T-cell (primary cell): ENCODE measurements at regions not wholly inside any gene's neighbourhood (a gene's known extent, or its start where the extent isn't known, plus 50 kb on each side); places are given as distances from the start of the nearest gene placed in this dataset.

ENCODE experiments used
- ATAC-seq, 4 experiments: fragments of 200-7000 bp in 3 of 4; fragments of 150-1000 bp in 1 of 4; cut with Tn5 transposase; replicated peaks in 1 of 4; 1 replicate in 3 of 4; 2 replicates in 1 of 4; pipeline ENCODE4 v1.10.0; 2021; ENCODE audit warnings: moderate library complexity in 3 of 4, mild to moderate bottlenecking in 2 of 4, moderate number of reproducible peaks in 1 of 4
- CTCF ChIA-PET, 2 donors: fragments of 300-600 bp; sonication (Branson Sonifier 250); formaldehyde crosslinking; loops; one replicate each; lab custom pipeline; 2022; ENCODE audit warnings: antibody characterized with exemption in 2 of 2; lab: Charles Lee
- POLR2A ChIA-PET, 2 donors: fragments of 300-600 bp; sonication (Branson Sonifier 250); formaldehyde crosslinking; loops; one replicate each; lab custom pipeline; 2022; ENCODE audit warnings: antibody characterized with exemption in 2 of 2; lab: Charles Lee
- DNase-seq, 35 experiments: peaks; one replicate each; pipeline versions ENCODE4 v3.0.0 to v3.0.0-alpha.2; 2013 to 2023
- H3K27ac ChIP-seq: one replicate; pipeline ENCODE4 v1.5.1; 2013; ENCODE audit warnings: low read length
- H3K27me3 ChIP-seq, 2 experiments: replicated peaks in 1 of 2; 1 replicate in 1 of 2; 2 replicates in 1 of 2; pipeline versions ENCODE4 v1.6.1 to v1.7.0; 2013; ENCODE audit warnings: low read length in 1 of 2, mixed read lengths in 1 of 2; ENCODE audit not compliant: control insufficient read depth in 2 of 2, insufficient read depth in 2 of 2; ENCODE audit errors: extremely low read depth in 1 of 2
- H3K36me3 ChIP-seq, 2 donors: 1 replicate in 1 of 2; 2 replicates in 1 of 2; pipeline versions ENCODE4 v1.6.1 to v1.7.0; 2013; ENCODE audit warnings: low read length in 1 of 2; ENCODE audit not compliant: control insufficient read depth in 2 of 2, insufficient read depth in 1 of 2; ENCODE audit errors: extremely low read depth in 1 of 2
- H3K4me1 ChIP-seq, 2 experiments: 1 replicate in 1 of 2; 2 replicates in 1 of 2; pipeline versions ENCODE4 v1.6.1 to v1.7.0; 2013; ENCODE audit warnings: low read length in 2 of 2, mixed read lengths in 1 of 2; ENCODE audit not compliant: insufficient read depth in 2 of 2, control insufficient read depth in 1 of 2; ENCODE audit errors: extremely low read depth in 1 of 2
- H3K4me3 ChIP-seq, 2 donors: 1 replicate in 1 of 2; 2 replicates in 1 of 2; pipeline versions ENCODE4 v1.5.1 to v1.7.0; 2013; ENCODE audit warnings: mild to moderate bottlenecking in 2 of 2, low read length in 1 of 2, moderate library complexity in 1 of 2; ENCODE audit not compliant: control insufficient read depth in 1 of 2; ENCODE audit errors: extremely low read depth in 1 of 2
- H3K9me3 ChIP-seq: 2 replicates; pipeline ENCODE4 v1.7.0; 2013
- H3K27ac Mint-ChIP-seq, 2 donors: one replicate each; pipeline ENCODE4 v1.8.0; 2020 to 2021; ENCODE audit warnings: mild to moderate bottlenecking in 2 of 2, mixed read lengths in 2 of 2
- H3K27me3 Mint-ChIP-seq, 2 donors: one replicate each; pipeline ENCODE4 v1.8.0; 2021 to 2022; ENCODE audit warnings: mixed read lengths in 2 of 2
- H3K36me3 Mint-ChIP-seq: one replicate; pipeline ENCODE4 v1.8.0; 2021; ENCODE audit warnings: mixed read lengths
- H3K4me1 Mint-ChIP-seq, 3 donors: one replicate each; pipeline ENCODE4 v1.8.0; 2020 to 2022; ENCODE audit warnings: mixed read lengths in 3 of 3, mild to moderate bottlenecking in 1 of 3
- H3K4me3 Mint-ChIP-seq, 3 donors: one replicate each; pipeline ENCODE4 v1.8.0; 2020 to 2022; ENCODE audit warnings: mild to moderate bottlenecking in 3 of 3, mixed read lengths in 3 of 3, moderate library complexity in 3 of 3
- H3K9me3 Mint-ChIP-seq, 3 donors: one replicate each; pipeline ENCODE4 v1.8.0; 2020 to 2022; ENCODE audit warnings: mixed read lengths in 3 of 3
- whole genome bisulfite sequencing: methylation state at CpG from one replicate; pipeline ENCODE4 v1.1.5; 2013; ENCODE audit warnings: missing lambda C conversion rate; ENCODE audit not compliant: insufficient coverage; 5-methylcytosine and 5-hydroxymethylcytosine counted together

DNA sequence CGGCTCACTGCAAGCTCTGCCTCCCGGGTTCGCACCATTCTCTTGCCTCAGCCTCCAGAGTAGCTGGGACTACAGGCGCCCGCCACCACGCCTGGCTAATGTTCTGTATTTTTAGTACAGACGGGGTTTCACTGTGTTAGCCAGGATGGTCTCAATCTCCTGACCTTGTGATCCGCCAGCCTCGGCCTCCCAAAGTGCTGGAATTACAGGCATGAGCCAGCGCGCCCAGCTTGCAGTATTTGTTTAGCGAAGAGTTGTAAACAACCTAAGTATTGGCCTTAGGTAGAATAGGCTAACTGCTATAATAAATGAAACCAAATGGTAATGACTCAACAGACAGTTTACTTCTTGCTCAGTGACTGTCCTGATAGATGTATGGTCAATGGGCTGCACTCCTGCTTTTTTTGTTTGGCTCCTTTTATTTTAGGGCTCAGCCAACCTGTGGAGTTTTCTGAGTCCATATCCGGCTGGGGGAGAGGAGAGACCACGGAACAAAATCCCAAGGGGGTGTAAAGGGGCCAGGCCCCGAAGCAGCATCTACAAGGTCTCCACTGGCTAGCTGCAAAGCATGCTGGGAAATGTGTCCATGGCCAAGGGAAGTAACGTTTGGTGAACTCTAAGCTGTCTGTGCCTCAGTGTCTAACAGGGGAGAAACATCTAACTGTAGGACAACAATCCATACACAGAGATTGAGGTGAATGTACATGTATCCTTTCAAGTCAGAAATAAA is 841.0 kb upstream of the ID2 start:
- Histone ChIP-seq H3K27me3 (no peaks in the 10 kb centered on the region), H3K27ac (no peak overlapping the region), H3K9me3 (no peaks in the 10 kb centered on the region), H3K4me1 (peaks cover 0 to 2% of the 10 kb centered on the region in 2 experiments), H3K36me3 (no peaks in the 10 kb centered on the region), H3K4me3 (no peak overlapping the region)
- 100% methylated on average over 6 of the region's 16 CpGs for WGBS
- CTCF ChIA-PET = no interaction called here
- DNase-seq (no peak), ATAC-seq (no peak)
- Mint-ChIP-seq H3K4me1 (peaks cover 4 to 9% (median 6%) of the 10 kb centered on the region in 3 donors), H3K9me3 (peaks cover 0 to 2% (median 0%) of the 10 kb centered on the region in 3 donors), H3K36me3 (no peaks in the 10 kb centered on the region), H3K4me3 (no peak overlapping the region), H3K27me3 (peaks cover 0 to 2% of the 10 kb centered on the region in 2 donors), H3K27ac (no peak overlapping the region)
- POLR2A ChIA-PET = no interaction called here

GRCh38 chr2:7841751-7842150 is 840.1 kb upstream of the ID2 start:
- no peak overlapping the region for H3K27ac Mint-ChIP-seq
- Histone ChIP-seq H3K4me1 (no peaks in the 10 kb centered on the region), H3K36me3 (no peaks in the 10 kb centered on the region), H3K27me3 (no peaks in the 10 kb centered on the region), H3K27ac (no peak overlapping the region), H3K9me3 (no peaks in the 10 kb centered on the region), H3K4me3 (no peak overlapping the region)
- CTCF ChIA-PET = no interaction called here
- no peak for DNase-seq
- peaks cover 0 to 2% (median 0%) of the 10 kb centered on the region in 3 donors for H3K9me3 Mint-ChIP-seq
- no peak for ATAC-seq
- H3K27me3 Mint-ChIP-seq = no peaks in the 10 kb centered on the region
- H3K4me3 Mint-ChIP-seq = no peak overlapping the region
- H3K4me1 Mint-ChIP-seq = peaks cover 0 to 2% (median 2%) of the 10 kb centered on the region in 3 donors
- POLR2A ChIA-PET = no interaction called here
- no peaks in the 10 kb centered on the region for H3K36me3 Mint-ChIP-seq
- 71% methylated on average over 2 of the region's 2 CpGs for WGBS

DNA sequence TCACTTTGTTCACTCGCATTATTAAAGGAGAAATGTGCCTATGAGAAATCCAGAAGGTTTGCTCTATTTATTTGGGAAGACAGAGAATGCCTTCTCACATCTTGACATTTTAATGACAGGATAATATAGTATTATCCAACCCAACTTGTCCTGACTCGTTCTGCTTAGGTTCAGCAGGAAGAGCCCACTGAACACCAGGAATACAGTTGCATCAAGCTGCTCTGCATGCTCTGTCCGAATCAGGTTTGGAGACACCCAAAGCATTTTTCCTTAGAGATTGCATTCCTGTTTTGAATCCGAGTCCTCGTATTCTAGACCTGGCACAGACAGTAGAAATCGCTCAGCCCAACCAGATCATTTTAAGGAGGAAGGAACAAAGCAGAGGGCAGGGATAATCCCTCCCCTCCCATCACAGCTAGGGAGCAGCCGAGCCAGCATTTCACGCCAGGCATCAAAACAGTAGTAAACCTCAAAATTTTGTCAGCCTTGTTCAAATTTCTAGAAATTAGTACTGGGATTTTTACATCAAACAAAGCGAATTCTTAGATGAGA is 837.4 kb upstream of the ID2 start:
- CTCF ChIA-PET = no interaction called here
- H3K4me3 Mint-ChIP-seq = no peak overlapping the region
- no peaks in the 10 kb centered on the region for H3K36me3 Mint-ChIP-seq
- H3K4me1 Mint-ChIP-seq = peaks cover 7 to 14% (median 9%) of the 10 kb centered on the region in 3 donors
- Histone ChIP-seq H3K4me1 (no peaks in the 10 kb centered on the region), H3K27ac (no peak overlapping the region), H3K4me3 (no peak overlapping the region), H3K36me3 (no peaks in the 10 kb centered on the region), H3K9me3 (no peaks in the 10 kb centered on the region), H3K27me3 (no peaks in the 10 kb centered on the region)
- no peak overlapping the region for H3K27ac Mint-ChIP-seq
- H3K27me3 Mint-ChIP-seq = no peaks in the 10 kb centered on the region
- WGBS = 68% methylated on average over 5 of the region's 9 CpGs
- ATAC-seq (no peak), DNase-seq (no peak)
- H3K9me3 Mint-ChIP-seq = peaks cover 0 to 2% (median 0%) of the 10 kb centered on the region in 3 donors
- POLR2A ChIA-PET = interaction anchor here in 1 of 2 donors (1.0 kb wide), 1 partner anchor 119 kb away, joined by 3 read pairs; no protein-coding TSS in a partner anchor

- no peaks in the 10 kb centered on the region for H3K27me3 Mint-ChIP-seq
- no peaks in the 10 kb centered on the region for H3K36me3 Mint-ChIP-seq
- no peak overlapping the region for H3K27ac ChIP-seq
- H3K36me3 ChIP-seq = no peaks in the 10 kb centered on the region
- ChIA-PET POLR2A (interaction anchor here in 1 of 2 donors (1.0 kb wide), 1 partner anchor 120 kb away, joined by 3 read pairs; no protein-coding TSS in a partner anchor), CTCF (no interaction called here)
- no peak overlapping the region for H3K4me3 ChIP-seq
- ATAC-seq = no peak
- H3K4me3 Mint-ChIP-seq = no peak overlapping the region
- no CpG with 5 or more reads among the region's 2 CpGs for WGBS
- no peaks in the 10 kb centered on the region for H3K4me1 ChIP-seq
- no peaks in the 10 kb centered on the region for H3K9me3 ChIP-seq
- H3K27ac Mint-ChIP-seq = no peak overlapping the region
- no peaks in the 10 kb centered on the region for H3K27me3 ChIP-seq
- H3K4me1 Mint-ChIP-seq = peaks cover 7 to 14% (median 9%) of the 10 kb centered on the region in 3 donors
- DNase-seq = no peak
- peaks cover 0 to 2% (median 0%) of the 10 kb centered on the region in 3 donors for H3K9me3 Mint-ChIP-seq
Observed at GRCh38 chr2:7845332-7845731, 836.5 kb upstream of the ID2 start.

GRCh38 chr2:7846607-7847006 is 835.2 kb upstream of the ID2 start:
- WGBS = 89% methylated on average over 2 of the region's 5 CpGs
- ATAC-seq (no peak), DNase-seq (no peak)
- Mint-ChIP-seq H3K36me3 (no peaks in the 10 kb centered on the region), H3K27me3 (no peaks in the 10 kb centered on the region), H3K4me3 (no peak overlapping the region), H3K9me3 (no peaks in the 10 kb centered on the region), H3K27ac (no peak overlapping the region), H3K4me1 (peaks cover 7 to 14% (median 9%) of the 10 kb centered on the region in 3 donors)
- Histone ChIP-seq H3K27me3 (no peaks in the 10 kb centered on the region), H3K4me1 (no peaks in the 10 kb centered on the region), H3K4me3 (no peak overlapping the region), H3K9me3 (no peaks in the 10 kb centered on the region), H3K36me3 (no peaks in the 10 kb centered on the region), H3K27ac (no peak overlapping the region)
- CTCF ChIA-PET = interaction anchor here in 1 of 2 donors (0.7 kb wide), 1 partner anchor 35 kb away, joined by 3 read pairs; no protein-coding TSS in a partner anchor
- POLR2A ChIA-PET = interaction anchor here in 1 of 2 donors (0.6 kb wide), 1 partner anchor 636 kb away, joined by 3 read pairs; no protein-coding TSS in a partner anchor

DNA sequence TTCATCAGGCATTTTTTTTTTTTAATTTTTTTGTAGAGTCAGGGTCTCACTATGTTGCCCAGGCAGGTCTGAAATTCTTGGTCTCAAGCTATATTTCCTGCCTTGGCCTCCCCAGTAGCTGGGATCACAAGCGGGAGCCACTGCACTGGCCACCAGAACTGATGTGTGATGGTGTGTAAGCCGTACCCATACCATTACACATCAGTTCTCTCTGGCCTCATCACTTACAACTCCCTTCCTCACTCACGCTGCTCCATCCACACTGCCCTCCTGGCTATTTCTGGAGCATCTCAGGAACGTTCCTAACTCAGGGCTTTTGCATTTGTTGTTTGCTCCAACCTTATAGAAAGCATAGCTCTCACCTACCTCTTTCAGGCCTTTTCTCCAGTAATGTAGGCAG is 834.5 kb upstream of the ID2 start:
- Histone ChIP-seq H3K4me3 (no peak overlapping the region), H3K4me1 (no peaks in the 10 kb centered on the region), H3K27me3 (peaks cover 0 to 2% of the 10 kb centered on the region in 2 experiments), H3K9me3 (no peaks in the 10 kb centered on the region), H3K27ac (no peak overlapping the region), H3K36me3 (no peaks in the 10 kb centered on the region)
- Mint-ChIP-seq H3K27ac (no peak overlapping the region), H3K4me1 (peaks cover 6 to 11% (median 7%) of the 10 kb centered on the region in 3 donors), H3K4me3 (no peak overlapping the region), H3K27me3 (no peaks in the 10 kb centered on the region), H3K9me3 (no peaks in the 10 kb centered on the region), H3K36me3 (no peaks in the 10 kb centered on the region)
- CTCF ChIA-PET = interaction anchor here in 1 of 2 donors (0.7 kb wide), 1 partner anchor 34 kb away, joined by 3 read pairs; no protein-coding TSS in a partner anchor
- DNase-seq (no peak), ATAC-seq (no peak)
- POLR2A ChIA-PET = interaction anchor here in 1 of 2 donors (0.6 kb wide), 1 partner anchor 635 kb away, joined by 3 read pairs; no protein-coding TSS in a partner anchor
- WGBS = 90% methylated on average over 2 of the region's 4 CpGs
